Adipocyte (in vitro differentiated cells): ENCODE measurements at regions not wholly inside any gene's neighbourhood (a gene's known extent, or its start where the extent isn't known, plus 50 kb on each side); places are given as distances from the start of the nearest gene placed in this dataset.

Experiments used
- DNase-seq: peaks from one replicate; pipeline ENCODE4 v3.0.0-alpha.2; 2015; ENCODE audit warnings: low read depth
- H3K27me3 ChIP-seq: replicated peaks from 2 replicates; pipeline ENCODE4 v1.7.0; 2013; ENCODE audit warnings: mild to moderate bottlenecking, low read length, moderate library complexity; ENCODE audit not compliant: control insufficient read depth, insufficient read depth
- H3K36me3 ChIP-seq: 2 replicates; pipeline ENCODE4 v1.7.0; 2013; ENCODE audit warnings: low read length, mild to moderate bottlenecking, moderate library complexity; ENCODE audit not compliant: control insufficient read depth, insufficient read depth, severe bottlenecking
- H3K4me1 ChIP-seq: 2 replicates; pipeline ENCODE4 v1.7.0; 2013; ENCODE audit warnings: mild to moderate bottlenecking, low read length, moderate library complexity; ENCODE audit not compliant: control insufficient read depth, insufficient read depth
- H3K4me3 ChIP-seq: 2 replicates; pipeline ENCODE4 v1.7.0; 2013; ENCODE audit warnings: mild to moderate bottlenecking, low read length, moderate library complexity
- H3K9ac ChIP-seq: 2 replicates; pipeline ENCODE4 v1.7.0; 2013; ENCODE audit warnings: mild to moderate bottlenecking, low read length, moderate library complexity
- H3K9me3 ChIP-seq: 2 replicates; pipeline ENCODE4 v1.7.0; 2013; ENCODE audit warnings: mild to moderate bottlenecking, low read length, moderate library complexity; ENCODE audit not compliant: control insufficient read depth

DNA sequence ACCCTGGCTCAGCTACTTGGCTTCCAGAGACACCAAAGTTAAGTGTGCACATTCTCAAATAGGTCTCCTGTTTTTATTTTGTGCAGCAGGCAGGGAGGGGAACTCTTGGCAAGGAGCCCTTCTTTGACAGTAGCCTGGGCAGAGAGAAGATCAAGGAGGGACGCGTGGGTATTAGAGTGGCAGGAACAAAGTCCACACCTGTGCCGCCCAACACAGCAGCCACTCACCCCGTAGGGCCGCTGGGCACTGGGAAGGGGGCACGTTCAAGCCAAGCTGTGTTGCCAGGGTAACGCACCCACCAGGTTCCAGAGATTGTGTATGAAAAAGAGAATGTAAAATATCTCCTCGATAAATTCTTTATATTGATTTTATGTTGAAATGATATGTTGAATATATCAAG lies 229.3 kb upstream of the AGAP1 start:
- Histone ChIP-seq H3K9me3 (no peaks in the 10 kb centered on the region), H3K27me3 (no peaks in the 10 kb centered on the region), H3K4me1 (peaks cover 39% of the 10 kb centered on the region), H3K9ac (no peak overlapping the region), H3K36me3 (no peaks in the 10 kb centered on the region), H3K4me3 (no peak overlapping the region)
- DNase-seq = no peak

DNA sequence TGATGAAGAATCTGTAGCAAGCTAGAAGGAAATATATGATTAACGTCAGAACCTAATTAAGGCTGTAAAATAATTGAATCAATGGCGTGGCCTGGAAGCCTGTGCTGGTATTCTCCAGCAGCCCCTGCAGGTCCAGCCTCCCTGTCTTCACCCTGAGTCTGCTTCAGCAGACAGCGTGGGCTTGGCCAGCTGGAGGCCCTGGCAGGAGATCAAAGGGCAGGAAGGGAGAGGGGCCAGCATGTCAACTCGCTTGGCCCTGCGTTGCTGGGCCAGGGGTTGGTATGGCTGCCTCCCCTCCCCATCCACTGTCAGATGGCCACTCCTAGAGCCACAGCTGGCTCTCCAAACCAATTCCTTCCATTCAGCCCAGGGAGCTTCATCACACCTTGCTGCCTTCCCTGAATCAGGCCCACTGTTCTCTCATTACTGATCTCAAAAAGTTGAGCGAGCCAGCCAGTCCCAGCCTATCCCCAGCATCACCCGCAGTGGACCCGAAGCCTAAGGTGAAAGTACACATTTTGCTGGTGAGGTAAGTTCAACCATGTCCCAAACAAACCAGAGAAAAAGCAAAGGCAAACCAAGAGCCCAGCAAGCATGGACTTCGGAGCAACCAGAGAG lies 228.4 kb upstream of the AGAP1 start:
- Histone ChIP-seq H3K4me1 (peaks cover 39% of the 10 kb centered on the region), H3K9me3 (no peaks in the 10 kb centered on the region)

DNA sequence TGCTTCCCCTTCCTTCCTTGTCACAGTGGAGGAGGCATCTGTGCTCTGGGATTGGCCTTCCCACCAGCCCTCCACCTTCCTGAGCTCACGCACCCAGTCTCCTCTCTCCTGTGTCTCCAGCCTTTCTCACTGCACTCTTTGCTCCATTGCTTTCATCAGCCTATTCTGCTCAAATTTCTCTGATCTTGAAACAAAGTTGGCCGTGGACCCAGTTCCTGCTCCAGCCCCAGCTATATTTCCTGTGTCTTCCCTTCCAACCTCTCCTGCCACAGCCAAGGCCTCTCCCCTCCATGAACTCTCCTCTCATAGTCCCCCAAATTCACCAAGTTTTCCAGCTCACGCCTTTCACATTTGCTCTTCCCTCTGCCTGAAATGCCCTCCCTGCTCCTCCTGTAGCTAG lies 226.6 kb upstream of the AGAP1 start:
- no peaks in the 10 kb centered on the region for H3K27me3 ChIP-seq
- H3K9ac ChIP-seq = no peak overlapping the region
- no peaks in the 10 kb centered on the region for H3K9me3 ChIP-seq
- H3K36me3 ChIP-seq = no peaks in the 10 kb centered on the region
- H3K4me3 ChIP-seq = no peak overlapping the region
- DNase-seq = no peak
- peaks cover 39% of the 10 kb centered on the region for H3K4me1 ChIP-seq

More for the DNA sequence above, 228.4 kb upstream of the AGAP1 start:
- H3K36me3 ChIP-seq = no peaks in the 10 kb centered on the region
- H3K9ac ChIP-seq = no peak overlapping the region
- H3K27me3 ChIP-seq = no peaks in the 10 kb centered on the region
- no peak for DNase-seq
- H3K4me3 ChIP-seq = no peak overlapping the region

DNA sequence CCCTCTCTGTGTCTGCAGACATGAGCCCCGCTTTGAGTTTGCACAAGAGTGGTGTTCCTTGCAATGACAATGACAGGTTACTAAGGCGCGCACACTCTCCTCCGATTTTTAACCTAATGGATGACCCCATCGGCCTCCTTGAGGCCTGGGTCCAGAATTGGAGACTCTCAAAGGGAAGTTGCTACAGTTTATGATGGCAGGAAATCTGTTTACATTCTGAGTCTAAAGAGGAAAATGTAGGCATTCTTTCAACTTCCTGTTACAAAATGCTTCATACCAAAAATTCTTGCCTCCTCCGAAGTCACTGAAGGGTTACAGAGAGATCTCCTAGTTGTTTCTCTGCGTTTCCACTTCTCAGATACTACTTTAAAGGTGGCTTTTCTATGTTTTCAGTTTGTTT lies 225.3 kb upstream of the AGAP1 start:
- Histone ChIP-seq H3K4me3 (no peak overlapping the region), H3K27me3 (no peaks in the 10 kb centered on the region), H3K4me1 (peaks cover 28% of the 10 kb centered on the region), H3K9me3 (no peaks in the 10 kb centered on the region), H3K9ac (no peak overlapping the region), H3K36me3 (no peaks in the 10 kb centered on the region)
- peak; percentile 74 for DNase-seq

GRCh38 chr2:235270291-235270690 lies 223.6 kb upstream of the AGAP1 start:
- H3K9ac ChIP-seq = no peak overlapping the region
- no peak for DNase-seq
- no peak overlapping the region for H3K4me3 ChIP-seq
- H3K9me3 ChIP-seq = peaks cover 6% of the 10 kb centered on the region
- peaks cover 21% of the 10 kb centered on the region for H3K4me1 ChIP-seq
- no peaks in the 10 kb centered on the region for H3K27me3 ChIP-seq
- H3K36me3 ChIP-seq = no peaks in the 10 kb centered on the region

DNA sequence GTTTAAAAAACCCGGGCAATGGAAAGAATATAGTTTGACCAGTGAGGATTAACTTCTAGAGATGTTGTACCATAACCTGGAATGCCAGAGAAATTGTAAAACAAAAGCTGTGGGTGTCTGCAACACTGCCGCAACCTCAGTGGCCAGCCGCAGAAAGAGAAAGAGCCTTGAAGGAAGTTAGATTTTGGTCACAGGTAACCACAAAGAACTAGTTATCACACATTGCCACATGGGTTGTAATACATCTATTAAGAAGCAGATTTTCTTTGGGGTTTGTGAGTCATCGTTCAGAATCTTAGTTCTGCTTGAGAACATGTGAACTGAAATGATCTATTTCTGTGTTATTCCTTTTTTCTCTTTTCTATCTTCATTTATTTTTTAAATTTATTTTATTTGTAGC lies 222.9 kb upstream of the AGAP1 start:
- no peak overlapping the region for H3K9ac ChIP-seq
- no peak overlapping the region for H3K4me3 ChIP-seq
- DNase-seq = peak; percentile 53
- no peaks in the 10 kb centered on the region for H3K27me3 ChIP-seq
- peaks cover 21% of the 10 kb centered on the region for H3K4me1 ChIP-seq
- peaks cover 6% of the 10 kb centered on the region for H3K9me3 ChIP-seq
- H3K36me3 ChIP-seq = no peaks in the 10 kb centered on the region

- Histone ChIP-seq H3K9me3 (peaks cover 6% of the 10 kb centered on the region), H3K27me3 (no peaks in the 10 kb centered on the region), H3K4me3 (no peak overlapping the region), H3K36me3 (no peaks in the 10 kb centered on the region), H3K9ac (no peak overlapping the region), H3K4me1 (peaks cover 19% of the 10 kb centered on the region)
- no peak for DNase-seq
Observed at GRCh38 chr2:235271936-235272335, 221.9 kb upstream of the AGAP1 start.

DNA sequence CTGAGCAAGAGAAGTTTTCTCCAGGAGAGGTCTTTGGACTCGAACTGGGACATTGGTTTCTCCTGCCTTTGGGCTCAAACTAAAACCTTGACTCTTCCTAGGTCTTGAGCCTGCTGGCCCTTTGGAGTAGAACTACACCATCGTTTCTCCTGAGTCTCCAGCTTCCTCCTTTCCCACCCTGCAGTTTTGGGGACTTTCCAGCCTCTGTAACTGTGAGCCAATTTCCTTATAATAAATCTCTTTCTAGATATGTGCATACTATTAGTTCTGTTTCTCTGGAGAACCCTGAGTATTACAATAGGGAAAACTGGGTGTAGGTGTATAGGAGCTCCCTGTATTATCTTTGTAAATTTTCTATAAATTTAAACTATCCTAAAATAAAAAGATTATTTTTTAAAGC lies 219.8 kb upstream of the AGAP1 start:
- Histone ChIP-seq H3K9me3 (peaks cover 8% of the 10 kb centered on the region), H3K4me1 (no peaks in the 10 kb centered on the region), H3K36me3 (no peaks in the 10 kb centered on the region), H3K27me3 (no peaks in the 10 kb centered on the region), H3K4me3 (no peak overlapping the region), H3K9ac (no peak overlapping the region)
- no peak for DNase-seq

- Histone ChIP-seq H3K27me3 (no peaks in the 10 kb centered on the region), H3K4me3 (no peak overlapping the region), H3K9me3 (peaks cover 13% of the 10 kb centered on the region), H3K36me3 (no peaks in the 10 kb centered on the region), H3K9ac (no peak overlapping the region), H3K4me1 (no peaks in the 10 kb centered on the region)
- no peak for DNase-seq
Observed at GRCh38 chr2:235277485-235277884, 216.4 kb upstream of the AGAP1 start.

DNA sequence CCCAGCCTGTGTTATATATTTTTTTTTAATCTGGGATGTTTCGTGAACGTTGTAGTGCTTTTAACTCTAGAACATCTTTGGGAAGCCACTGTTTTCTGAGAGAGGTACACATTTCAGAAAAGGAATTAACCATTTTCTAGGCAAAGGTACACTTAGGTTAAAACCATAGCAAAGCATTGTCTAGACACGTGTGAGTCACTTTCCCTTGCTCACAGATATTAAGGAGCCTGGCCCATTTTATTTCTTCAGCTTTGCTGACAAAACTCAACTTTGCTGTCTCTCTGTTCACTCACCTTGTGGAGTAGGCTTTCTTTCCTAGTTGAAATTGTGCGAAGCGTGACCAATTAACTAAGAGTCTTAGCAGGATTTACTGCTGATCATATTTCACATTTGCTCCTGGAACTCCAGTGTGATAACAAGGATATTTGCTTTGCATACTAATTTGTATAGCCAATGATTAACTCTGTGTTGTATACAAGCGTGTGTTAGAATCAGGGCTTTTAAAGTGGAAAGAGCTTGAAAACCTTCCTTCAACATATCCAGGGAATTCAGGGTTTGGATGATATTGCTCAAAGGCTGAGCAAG lies 215.0 kb upstream of the AGAP1 start:
- Histone ChIP-seq H3K9ac (no peak overlapping the region), H3K4me1 (no peaks in the 10 kb centered on the region), H3K9me3 (peaks cover 13% of the 10 kb centered on the region), H3K27me3 (no peaks in the 10 kb centered on the region), H3K4me3 (no peak overlapping the region), H3K36me3 (no peaks in the 10 kb centered on the region)
- no peak for DNase-seq

DNA sequence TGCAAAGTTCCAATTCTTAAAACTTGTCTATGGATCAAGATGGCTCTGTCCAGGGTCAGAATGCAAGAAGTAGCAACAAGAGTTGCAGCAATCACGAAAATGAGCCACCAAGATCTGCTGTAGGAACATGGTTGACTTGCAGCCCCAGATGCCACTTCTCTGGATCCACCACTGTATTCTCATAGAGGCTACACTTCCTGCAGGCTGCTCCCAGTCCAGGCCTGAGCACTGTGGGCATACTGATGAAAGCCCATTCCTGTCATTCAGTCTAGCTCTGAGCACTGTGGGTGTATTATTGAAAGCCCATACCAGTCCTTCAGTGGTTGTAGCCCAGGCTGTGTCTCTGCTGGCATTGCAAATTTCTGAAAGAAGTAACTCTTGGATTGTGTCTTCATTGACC lies 213.9 kb upstream of the AGAP1 start:
- Histone ChIP-seq H3K4me3 (no peak overlapping the region), H3K27me3 (no peaks in the 10 kb centered on the region), H3K36me3 (no peaks in the 10 kb centered on the region), H3K4me1 (no peaks in the 10 kb centered on the region), H3K9ac (no peak overlapping the region), H3K9me3 (peaks cover 8% of the 10 kb centered on the region)
- no peak for DNase-seq

DNA sequence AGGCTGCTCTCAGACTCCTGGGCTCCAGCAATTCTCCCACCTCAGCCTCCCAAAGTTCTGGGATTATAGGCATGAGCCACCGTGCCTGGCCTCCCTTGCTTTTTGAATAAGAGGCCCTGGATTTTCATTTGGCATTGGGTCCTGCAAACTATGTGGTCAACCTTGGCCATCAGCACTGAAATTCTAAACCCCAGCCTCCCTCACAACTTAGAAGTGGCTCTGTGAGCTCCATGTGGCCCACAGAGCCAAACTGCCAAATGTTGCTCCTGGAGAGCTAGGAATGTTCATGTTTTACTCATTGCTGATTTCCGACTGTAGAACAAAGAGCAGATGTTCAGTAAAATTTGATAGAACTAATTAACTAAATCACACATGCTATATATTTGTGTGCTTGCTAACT lies 210.6 kb upstream of the AGAP1 start:
- no peaks in the 10 kb centered on the region for H3K4me1 ChIP-seq
- DNase-seq = peak; percentile 8
- H3K36me3 ChIP-seq = no peaks in the 10 kb centered on the region
- H3K9me3 ChIP-seq = peaks cover 6% of the 10 kb centered on the region
- H3K4me3 ChIP-seq = no peak overlapping the region
- H3K9ac ChIP-seq = no peak overlapping the region
- H3K27me3 ChIP-seq = no peaks in the 10 kb centered on the region
